GM19397 (cell line): ENCODE measurements at regions not wholly inside any gene's neighbourhood (a gene's known extent, or its start where the extent isn't known, plus 50 kb on each side); places are given as distances from the start of the nearest gene placed in this dataset.
"Not testable (repeated sequence)": the region's sequence is repeated elsewhere in the genome, so short reads cannot be mapped to it uniquely, and the experiment has no call there.

Source experiments
- ATAC-seq: cut with Tn5 transposase; IDR thresholded peaks from one replicate; pipeline ENCODE4 v1.9.1; 2021; ENCODE audit warnings: mild to moderate bottlenecking, moderate library complexity; ENCODE audit not compliant: unreplicated experiment

DNA sequence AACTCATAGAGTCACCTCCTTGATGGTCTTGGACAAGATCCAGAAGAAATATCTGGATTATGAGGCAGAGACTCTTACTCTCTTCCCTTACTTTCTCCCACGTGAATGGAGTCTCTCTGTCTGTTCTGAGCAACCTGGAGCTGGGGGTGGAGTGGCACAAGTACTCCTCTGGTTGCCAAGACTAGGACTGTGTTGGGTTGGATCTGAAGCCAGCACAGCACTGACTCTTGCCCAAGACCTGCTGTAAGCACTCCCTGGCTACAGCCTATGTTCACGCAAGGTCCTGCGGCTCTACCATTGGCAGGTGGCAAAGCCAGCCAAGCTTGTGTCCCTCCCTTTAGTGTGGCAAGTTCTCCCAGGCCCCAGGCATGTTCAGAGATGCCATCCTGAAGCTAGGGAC, 488.2 kb upstream of the NRG3 start:
- no peak for ATAC-seq

DNA sequence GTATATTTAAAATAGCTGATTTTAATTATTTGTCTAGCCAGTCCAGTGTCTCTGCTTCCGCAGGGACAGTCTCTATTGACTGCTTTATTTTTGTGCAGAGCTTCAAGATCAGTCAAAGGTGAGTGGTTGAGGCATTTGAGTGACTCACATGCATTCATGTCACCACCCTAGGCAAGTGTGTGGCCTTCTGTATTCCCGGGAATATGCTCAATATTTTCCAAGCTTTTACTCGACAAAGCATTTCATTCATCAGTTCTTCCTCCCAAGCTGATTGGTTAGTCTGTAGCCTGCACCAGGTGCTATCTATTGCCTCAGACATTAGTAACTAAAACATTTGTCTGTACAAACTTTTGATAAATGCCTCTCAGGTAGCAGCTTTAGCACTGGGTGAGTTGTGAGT, 471.5 kb upstream of the NRG3 start:
- ATAC-seq = no peak

DNA sequence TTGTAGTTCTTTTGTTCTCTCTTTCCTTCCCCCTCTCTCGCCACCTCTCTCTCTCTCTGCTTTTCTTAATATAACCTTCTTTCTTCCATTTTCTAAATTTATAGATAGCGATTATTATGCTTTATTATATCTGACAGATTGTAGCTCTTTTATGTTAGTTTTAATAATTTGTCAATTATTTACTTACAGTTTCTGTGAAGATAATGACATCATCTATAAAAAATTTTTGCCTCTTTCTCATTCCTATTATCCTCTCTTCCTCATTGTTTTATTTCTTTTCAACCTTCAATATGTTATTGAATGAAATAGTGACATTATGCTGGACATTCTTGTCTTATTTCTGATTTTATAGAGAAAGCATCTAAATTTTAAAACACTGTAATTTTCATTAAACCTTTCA, 469.6 kb upstream of the NRG3 start:
- no peak for ATAC-seq

DNA sequence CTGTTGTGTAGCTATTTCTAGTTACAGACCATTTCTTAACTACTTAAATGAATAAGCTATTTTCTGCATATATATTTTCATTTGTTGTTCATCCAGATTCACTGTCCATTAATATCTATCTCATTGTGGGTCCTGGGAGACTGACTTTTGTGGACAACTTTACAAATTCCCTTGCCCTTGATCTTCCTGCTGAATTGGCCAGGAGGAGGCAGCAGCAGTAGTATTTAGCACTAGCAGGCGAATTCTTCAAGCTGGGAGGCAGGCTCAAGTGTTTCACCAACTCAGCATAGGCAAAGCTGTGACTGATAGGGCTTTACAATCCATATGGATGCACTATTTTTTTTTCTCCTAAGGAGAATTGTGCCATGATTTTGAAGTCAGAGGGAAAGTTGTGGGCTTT, 461.0 kb upstream of the NRG3 start:
- ATAC-seq = no peak

DNA sequence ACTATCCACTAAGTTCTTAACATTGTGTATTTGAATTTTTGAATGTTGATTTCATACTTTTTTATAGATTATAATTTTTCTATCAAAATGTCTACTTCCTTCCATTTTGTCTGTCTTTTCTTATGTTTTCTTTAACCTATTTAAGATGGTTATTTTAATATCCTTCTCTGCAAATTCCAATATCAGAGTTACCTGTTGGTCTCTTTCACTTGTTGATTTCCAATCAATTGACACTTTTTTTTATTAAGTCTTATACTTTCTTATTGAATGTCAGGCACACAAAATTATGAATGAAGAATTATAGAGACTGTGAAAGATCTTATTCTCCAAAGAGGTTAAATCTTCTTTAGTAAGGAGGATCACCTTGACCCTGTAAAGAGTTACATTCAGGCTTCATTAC, 448.3 kb upstream of the NRG3 start:
- ATAC-seq = no peak

DNA sequence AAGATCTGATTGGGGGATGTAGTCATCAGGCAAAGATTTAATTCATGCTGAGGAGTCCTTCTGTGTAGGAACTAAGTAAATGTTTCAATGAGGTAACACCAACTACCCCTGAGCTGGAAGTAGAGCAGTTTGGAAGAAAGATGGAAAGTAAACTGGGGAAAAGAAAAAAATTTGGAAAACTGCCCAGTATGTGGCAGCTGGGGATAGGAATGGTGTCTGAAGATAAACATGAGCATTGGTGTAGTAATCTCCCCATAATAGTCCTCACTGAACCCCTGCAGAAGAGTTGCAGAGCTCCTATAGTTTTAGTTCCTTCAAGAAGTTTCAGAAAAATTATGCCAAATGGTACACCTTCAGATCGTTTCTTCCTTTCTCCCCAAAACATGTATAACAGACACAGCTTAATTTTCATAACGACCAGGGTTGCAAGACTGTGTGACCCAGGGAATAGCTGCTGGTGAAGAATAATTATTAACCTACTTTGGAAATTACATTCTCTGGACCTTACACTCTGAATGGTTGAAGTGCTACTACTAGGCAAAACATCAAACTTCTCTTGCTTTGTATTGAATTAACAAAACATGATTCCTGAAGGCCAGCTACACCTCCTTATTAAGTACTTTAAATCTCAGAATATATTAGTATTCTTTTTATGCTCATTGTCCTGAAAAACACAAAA, 446.4 kb upstream of the NRG3 start:
- no peak for ATAC-seq

DNA sequence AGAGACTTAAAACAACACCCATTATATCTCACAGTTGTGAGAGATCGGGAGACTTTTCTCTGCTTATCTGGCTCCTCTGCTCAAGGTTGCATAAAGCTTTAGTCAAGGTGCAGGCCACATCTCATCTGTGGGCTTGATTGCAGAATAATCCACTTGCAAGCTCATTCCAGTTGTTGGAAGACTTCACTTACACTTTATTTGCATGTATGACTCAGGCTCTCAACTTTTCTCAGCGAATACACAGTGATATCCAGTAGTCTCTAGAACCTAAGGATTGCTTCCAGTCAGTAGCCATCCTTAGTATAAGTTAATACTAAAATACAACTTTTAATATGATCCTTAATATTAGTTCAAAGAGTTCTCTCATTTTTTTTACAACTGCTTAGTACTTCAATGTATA, 435.5 kb upstream of the NRG3 start:
- ATAC-seq = no peak

DNA sequence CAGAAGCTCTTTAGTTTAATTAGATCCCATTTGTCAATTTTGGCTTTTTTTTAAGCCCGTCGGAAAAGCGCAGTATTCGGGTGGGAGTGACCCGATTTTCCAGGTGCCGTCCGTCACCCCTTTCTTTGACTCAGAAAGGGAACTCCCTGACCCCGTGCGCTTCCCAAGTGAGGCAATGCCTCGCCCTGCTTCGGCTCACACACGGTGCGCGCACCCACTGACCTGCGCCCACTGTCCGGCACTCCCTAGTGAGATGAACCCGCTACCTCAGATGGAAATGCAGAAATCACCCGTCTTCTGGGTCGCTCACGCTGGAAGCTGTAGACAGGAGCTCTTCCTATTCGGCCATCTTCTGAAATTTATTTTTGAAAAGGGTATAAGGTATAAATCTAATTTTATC, 433.4 kb upstream of the NRG3 start:
- not testable (repeated sequence) for ATAC-seq

DNA sequence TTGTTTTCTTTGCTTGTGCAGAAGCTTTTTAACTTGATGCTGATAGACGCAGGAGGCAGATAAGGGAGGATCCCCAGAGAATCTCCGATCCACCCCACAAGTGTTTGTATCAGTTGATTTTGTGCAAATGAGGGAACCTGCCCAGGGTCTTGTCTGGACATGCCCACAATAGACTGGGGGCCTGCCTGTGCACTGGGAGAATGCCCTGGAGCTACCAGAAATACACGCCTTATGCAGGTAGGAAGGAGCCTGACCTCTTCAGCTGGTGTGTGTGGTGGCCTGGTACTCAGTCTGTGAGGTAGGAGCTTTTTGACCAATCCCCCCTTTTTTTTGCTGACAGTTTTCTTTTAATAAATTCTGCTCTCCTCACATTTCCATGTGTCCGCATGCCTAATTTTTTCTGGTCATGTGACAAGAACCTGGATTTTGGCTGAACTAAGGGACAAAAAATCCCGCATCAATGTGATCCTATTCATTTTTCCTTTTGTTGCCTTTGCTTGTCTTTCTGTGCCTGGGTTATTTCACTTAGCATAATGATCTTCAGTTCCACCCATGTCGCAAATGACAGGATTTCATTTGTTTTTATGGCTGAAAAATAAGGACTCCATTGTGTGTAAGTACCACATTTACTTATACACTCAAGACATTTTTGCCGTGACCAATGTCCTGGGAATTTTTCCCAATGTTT, 430.6 kb upstream of the NRG3 start:
- ATAC-seq = no peak

DNA sequence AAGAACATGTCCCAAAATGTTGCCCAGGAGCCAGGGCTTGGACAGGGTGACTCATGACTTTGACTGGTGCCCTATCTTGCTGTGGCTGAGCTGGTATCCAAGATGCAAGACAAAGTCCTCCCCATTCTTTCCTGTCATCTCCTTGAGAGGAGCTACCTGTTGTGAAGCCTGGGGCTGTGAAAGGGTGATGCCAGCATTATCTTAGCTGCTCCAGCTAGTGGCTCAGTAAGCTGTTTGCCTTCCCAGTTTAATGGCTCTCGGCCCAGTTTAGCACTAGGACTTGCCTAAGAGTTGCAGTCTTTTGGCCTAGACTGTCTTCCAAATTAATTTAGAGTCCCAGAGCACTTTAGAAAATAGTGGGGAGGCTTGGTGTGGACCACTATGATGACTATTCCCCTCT, 424.3 kb upstream of the NRG3 start:
- no peak for ATAC-seq

DNA sequence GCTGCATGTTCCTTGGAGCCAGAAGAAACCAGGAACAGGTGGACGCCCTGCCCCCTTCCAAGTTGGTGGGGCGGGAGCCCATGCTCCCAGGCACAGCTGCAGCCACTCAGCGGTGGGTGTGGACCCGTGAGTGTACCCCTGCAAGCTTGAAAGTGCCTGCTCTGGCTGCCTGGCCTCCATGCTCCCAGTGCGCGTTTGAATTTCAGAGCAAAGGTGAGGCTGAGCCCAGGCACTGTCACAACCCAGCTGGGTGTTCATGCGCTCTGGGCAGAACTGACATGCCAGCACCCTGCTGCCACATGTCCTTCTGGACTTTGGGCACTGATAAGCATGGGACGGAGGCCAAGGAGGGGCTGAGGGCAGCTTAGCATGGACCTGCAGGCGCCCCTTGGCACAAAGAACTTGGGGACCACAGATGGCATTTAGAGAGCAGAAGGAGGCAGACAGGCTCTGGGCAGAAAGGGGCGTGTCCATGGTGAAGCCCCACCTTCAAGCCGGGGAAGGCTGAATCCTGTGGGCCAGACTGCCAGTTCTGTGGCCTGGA, 402.0 kb upstream of the NRG3 start:
- no peak for ATAC-seq

DNA sequence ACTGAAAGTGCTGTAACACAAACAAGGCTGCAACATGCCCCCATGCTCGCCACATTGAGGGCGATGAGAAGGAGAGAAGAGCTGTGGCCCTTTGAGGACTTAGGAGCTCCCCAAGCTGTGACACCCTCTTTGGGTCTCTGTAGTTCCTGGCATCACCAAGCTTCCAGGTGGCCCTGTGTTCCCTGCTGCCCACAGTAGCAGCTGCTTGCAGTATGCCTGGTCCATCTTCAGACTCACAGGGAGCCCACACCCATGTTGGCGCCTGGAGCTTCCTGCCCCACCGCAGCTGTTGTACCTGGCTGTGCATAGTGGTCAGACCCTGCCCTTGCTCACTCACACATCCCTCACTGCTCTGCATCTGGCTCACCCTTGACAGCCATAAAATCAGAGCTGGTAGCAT, 401.2 kb upstream of the NRG3 start:
- no peak for ATAC-seq

DNA sequence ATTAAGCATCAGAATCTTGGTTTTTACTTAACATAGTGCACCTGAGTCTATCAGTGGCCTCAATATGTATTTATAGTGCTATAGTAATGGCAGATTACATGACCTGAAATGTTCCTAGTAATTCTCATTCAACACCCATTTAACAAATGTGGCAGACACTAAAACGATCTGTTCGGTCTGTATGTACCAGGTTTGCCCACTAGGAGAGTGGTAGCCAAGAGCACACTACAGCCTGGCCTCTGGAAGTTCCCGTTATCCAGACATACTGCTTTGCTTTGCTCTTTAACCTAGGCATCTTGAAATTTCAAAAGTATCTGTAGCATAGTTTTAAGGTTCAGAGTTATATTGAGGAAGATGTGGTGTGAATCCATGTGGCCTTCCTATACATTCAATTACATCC, 395.7 kb upstream of the NRG3 start:
- ATAC-seq = no peak

DNA sequence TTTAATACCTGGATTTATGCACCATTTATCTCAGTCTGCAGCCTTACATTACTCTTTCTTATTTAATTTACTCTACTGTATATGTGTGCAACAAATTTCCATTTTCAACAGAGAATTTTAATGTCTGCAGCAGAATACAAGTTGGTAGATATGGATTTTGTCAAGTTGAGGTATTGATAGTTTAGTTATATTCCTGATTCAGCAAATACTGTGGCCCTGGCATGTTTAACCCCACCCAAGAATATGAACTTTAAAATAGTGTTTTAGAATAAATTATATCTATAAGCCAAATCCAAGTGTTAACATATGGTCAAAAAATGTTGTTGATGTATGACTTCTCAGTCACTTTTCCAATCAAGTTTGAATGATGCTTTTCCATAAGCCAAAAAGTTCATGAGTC, 378.4 kb upstream of the NRG3 start:
- ATAC-seq = no peak

DNA sequence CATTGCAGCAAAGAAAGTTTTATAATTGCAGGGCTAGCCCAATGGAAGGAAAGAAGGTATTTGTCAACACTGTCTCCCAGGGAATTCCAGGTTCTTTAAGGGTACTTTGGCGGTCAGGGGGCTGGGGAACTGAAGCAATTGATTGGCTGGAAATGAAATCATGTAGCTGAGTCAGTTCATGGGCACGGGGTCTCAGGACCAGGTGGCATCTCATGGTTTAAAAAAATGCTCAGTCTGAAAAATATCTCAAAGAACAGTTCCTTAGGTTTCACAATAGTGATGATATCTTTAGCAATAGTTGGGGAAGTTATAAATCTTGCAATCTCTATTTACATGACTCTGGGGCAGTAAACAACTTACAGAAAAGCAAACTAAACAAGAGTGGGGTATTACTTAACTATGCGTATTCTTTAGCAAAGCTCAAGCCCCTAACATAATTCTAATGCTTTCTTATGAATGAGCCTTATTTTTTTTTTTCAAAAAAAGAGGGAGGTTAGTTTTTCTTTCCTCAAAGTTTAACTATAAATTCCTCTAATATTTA, 376.9 kb upstream of the NRG3 start:
- ATAC-seq = no peak

DNA sequence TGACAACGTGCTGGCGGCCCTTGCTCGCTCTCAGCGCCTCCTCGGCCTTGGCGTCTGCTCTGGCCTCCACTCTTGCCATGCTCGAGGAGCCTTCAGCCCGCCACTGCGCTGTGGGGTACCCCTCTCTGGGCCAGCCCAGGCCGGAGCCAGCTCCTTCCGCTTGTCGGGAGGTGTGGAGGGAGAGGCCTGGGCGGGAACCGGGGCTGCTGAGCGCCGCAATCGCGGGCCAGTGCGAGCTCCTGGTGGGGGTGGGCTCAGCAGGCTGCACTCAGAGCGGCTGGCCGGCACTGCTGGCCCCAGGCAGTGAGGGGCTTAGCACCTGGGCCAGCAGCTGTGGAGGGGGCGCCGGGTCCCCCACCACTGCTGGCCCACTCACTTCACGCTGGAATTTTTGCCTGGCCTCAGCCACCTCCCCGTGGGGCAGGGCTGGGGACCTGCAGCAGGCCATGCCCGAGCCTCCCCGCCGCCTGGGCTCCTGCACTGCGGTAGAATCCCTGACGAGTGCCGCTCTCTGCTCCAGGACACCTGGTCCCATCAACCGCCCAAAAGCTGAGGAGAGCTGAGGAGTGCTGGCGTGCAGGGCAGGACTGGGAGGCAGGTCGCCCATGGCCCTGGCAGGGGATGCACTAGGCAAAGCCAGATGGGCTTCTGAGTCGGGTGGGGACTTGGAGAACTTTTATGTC, 372.2 kb upstream of the NRG3 start:
- ATAC-seq = no peak

DNA sequence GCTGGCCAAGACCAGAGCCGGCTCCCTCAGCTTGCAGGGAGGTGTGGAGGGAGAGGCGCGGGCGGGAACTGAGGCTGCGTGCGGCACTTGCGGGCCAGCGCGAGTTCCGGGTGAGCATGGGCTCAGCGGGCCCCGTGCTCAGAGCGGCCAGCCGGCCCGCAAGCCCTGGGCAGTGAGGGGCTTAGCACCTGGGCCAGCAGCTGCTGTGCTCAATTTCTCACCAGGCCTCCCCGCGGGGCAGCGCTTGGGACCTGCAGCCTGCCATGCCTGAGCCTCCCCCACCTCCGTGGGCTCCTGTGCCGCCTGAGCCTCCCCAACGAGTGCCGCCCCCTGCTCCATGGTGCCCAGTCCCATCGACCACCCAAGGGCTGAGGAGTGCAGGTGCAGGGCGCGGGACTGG, 369.2 kb upstream of the NRG3 start:
- not testable (repeated sequence) for ATAC-seq

DNA sequence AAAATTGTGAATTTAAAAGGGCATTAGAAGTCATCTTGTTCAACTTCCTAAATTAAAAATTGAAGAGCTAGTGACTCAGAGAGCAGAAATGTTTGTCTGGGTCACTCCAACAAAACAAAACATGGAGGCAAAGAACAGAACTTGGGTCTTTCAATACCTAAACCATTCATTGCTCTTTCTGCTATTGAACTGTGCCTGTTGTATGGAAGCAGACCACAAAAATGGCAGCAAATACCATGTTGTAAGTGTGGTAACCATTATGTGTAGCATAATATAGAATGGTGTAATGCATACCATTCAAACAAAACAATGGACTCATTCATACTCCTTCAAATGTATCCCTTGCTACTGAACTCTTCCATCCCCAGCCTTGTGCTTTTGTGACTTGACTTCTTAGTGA, 360.2 kb upstream of the NRG3 start:
- no peak for ATAC-seq

DNA sequence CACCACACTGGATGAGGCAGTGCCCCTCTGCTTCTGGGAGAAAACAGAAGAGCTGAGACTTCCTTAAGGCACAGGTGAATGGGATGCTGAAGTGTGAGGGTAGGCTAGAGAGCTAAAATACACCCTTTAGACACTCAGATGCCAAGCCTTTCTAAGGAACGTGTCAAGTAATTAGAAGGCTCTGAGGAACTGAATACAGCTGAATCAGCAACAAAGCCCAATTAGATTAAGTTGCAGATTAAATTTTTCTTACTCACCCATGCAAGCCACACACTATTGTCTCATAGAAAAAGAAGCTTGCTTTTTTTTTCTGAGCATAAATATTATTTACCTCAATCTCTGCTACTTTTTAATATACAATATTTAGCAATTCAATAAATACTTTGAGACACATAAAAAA, 354.3 kb upstream of the NRG3 start:
- ATAC-seq = no peak

DNA sequence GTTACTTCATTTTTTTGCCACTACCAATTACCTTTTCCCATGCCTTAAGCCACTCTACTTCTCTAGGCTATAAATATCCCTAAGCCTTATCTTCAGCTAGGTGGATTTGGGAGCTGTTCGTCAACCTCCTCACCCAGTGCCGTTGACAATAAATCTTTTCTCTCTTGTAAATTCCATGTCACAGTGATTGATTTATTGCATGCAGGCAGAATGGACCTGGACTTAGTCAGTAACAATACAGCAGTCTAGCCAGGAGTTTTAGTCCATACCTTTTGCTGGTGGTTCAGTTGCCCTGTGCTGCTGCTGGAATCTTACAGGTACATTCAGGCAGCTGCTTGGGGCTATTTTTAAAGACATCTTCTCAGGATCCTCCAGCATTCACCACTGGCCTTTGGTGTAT, 350.5 kb upstream of the NRG3 start:
- ATAC-seq = no peak

DNA sequence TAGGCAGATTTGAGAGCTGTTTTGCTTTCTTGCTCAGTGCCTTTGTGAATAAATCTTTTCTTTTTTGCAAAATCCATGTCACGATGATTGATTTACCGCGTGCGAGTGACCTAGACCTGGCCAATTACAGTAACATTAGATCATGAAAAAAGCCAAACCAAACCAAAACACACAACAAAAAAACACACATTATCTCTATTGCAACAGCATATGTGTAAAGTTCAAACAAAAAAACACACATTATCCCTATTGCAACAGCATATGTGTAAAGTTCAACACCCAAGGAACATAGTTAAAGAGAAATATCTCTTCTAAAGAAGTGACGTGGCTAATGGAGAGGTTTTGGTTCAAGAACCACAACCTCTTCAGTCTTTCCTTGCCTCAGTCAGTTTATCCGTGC, 342.6 kb upstream of the NRG3 start:
- ATAC-seq = no peak

DNA sequence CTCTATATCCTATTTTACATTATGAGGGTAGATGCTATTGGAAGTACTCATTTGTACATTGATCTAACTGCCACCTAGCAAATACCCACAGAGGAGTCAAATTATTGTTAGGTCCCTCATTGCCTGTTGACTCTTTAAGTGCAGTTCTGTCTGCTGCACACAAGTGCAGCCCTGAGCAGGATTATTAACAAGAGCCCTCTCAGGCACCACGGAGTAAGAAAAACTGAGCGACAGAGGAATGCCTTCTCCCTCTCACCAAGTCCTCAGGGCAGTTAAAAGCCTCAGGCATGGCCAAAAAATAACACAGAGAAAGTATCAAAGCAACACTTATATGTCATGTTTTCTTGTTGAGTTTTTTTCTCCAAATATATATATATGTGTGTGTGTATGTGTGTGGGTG, 340.0 kb upstream of the NRG3 start:
- no peak for ATAC-seq
